ENCODE measurements at regions not wholly inside any gene's neighbourhood (a gene's known extent, or its start where the extent isn't known, plus 50 kb on each side); places are given as distances from the start of the nearest gene placed in this dataset.

- H3K4me3 ChIP-seq (ENCODE audit: low read depth, low read length, poor library complexity, severe bottlenecking) = no peak overlapping the region
- no peaks in the 10 kb centered on the region for H3K9me3 ChIP-seq (ENCODE audit: low read depth, low read length, poor library complexity, severe bottlenecking)
- no TSS peak for BruUV-seq (replicated peaks)
- TF ChIP-seq EZH2 (IDR thresholded peaks at IDR 0.05; ENCODE audit: borderline replicate concordance, low read depth, low read length, poor library complexity, severe bottlenecking) (no peak), CTCF (conservative IDR thresholded peaks at IDR 0.05; ENCODE audit: low read depth, low read length) (no peak)
- H3K27me3 ChIP-seq (replicated peaks; ENCODE audit: insufficient read depth, low read depth, low read length, poor library complexity) = no peaks in the 10 kb centered on the region
- intact Hi-C loops (cut with micrococcal nuclease; ENCODE audit: unreplicated experiment) = no loop called here
- no peak for DNase-seq (ENCODE audit: low spot score)
- POLR2A ChIA-PET (ENCODE audit: low non-redundant PET) = no interaction called here
- CTCF ChIA-PET = no interaction called here
- no peaks in the 10 kb centered on the region for H3K4me1 ChIP-seq (ENCODE audit: insufficient read depth, low read length, poor library complexity, severe bottlenecking)
- no peaks in the 10 kb centered on the region for H3K36me3 ChIP-seq (ENCODE audit: insufficient read depth, low read length, poor library complexity, severe bottlenecking)
- H3K27ac ChIP-seq (ENCODE audit: low read depth, low read length, poor library complexity, severe bottlenecking) = no peak overlapping the region
Observed at GRCh38 chr9:85186218-85186585, 516.7 kb downstream of the NTRK2 start.

GRCh38 chr9:85185486-85186217, 516.1 kb downstream of the NTRK2 start:
- H3K27me3 ChIP-seq (replicated peaks; ENCODE audit: insufficient read depth, low read depth, low read length, poor library complexity) = no peaks in the 10 kb centered on the region
- POLR2A ChIA-PET (ENCODE audit: low non-redundant PET) = no interaction called here
- no peak for DNase-seq (ENCODE audit: low spot score)
- CTCF ChIA-PET = no interaction called here
- no peak overlapping the region for H3K27ac ChIP-seq (ENCODE audit: low read depth, low read length, poor library complexity, severe bottlenecking)
- intact Hi-C loops (cut with micrococcal nuclease; ENCODE audit: unreplicated experiment) = no loop called here
- H3K4me3 ChIP-seq (ENCODE audit: low read depth, low read length, poor library complexity, severe bottlenecking) = no peak overlapping the region
- TF ChIP-seq EZH2 (IDR thresholded peaks at IDR 0.05; ENCODE audit: borderline replicate concordance, low read depth, low read length, poor library complexity, severe bottlenecking) (no peak), CTCF (conservative IDR thresholded peaks at IDR 0.05; ENCODE audit: low read depth, low read length) (no peak)
- no peaks in the 10 kb centered on the region for H3K9me3 ChIP-seq (ENCODE audit: low read depth, low read length, poor library complexity, severe bottlenecking)
- no peaks in the 10 kb centered on the region for H3K36me3 ChIP-seq (ENCODE audit: insufficient read depth, low read length, poor library complexity, severe bottlenecking)
- no peaks in the 10 kb centered on the region for H3K4me1 ChIP-seq (ENCODE audit: insufficient read depth, low read length, poor library complexity, severe bottlenecking)
- BruUV-seq (replicated peaks) = no TSS peak

- no TSS peak for BruUV-seq (replicated peaks)
- POLR2A ChIA-PET (ENCODE audit: low non-redundant PET) = no interaction called here
- no peaks in the 10 kb centered on the region for H3K9me3 ChIP-seq (ENCODE audit: low read depth, low read length, poor library complexity, severe bottlenecking)
Observed at GRCh38 chr9:85182383-85182782, 512.9 kb downstream of the NTRK2 start.

More at GRCh38 chr9:85182383-85182782, 512.9 kb downstream of the NTRK2 start:
- Histone ChIP-seq H3K36me3 (ENCODE audit: insufficient read depth, low read length, poor library complexity, severe bottlenecking) (no peaks in the 10 kb centered on the region), H3K4me3 (ENCODE audit: low read depth, low read length, poor library complexity, severe bottlenecking) (no peak overlapping the region), H3K4me1 (ENCODE audit: insufficient read depth, low read length, poor library complexity, severe bottlenecking) (no peaks in the 10 kb centered on the region), H3K27me3 (replicated peaks; ENCODE audit: insufficient read depth, low read depth, low read length, poor library complexity) (no peaks in the 10 kb centered on the region), H3K27ac (ENCODE audit: low read depth, low read length, poor library complexity, severe bottlenecking) (no peak overlapping the region)
- DNase-seq (ENCODE audit: low spot score) = no peak
- CTCF ChIA-PET = no interaction called here
- intact Hi-C loops (cut with micrococcal nuclease; ENCODE audit: unreplicated experiment) = no loop called here
- TF ChIP-seq CTCF (conservative IDR thresholded peaks at IDR 0.05; ENCODE audit: low read depth, low read length) (no peak), EZH2 (IDR thresholded peaks at IDR 0.05; ENCODE audit: borderline replicate concordance, low read depth, low read length, poor library complexity, severe bottlenecking) (no peak)
